ENCODE measurements at regions not wholly inside any gene's neighbourhood (a gene's known extent, or its start where the extent isn't known, plus 50 kb on each side); places are given as distances from the start of the nearest gene placed in this dataset.

GRCh38 chr3:124453189-124453588 lies 277.1 kb upstream of the UMPS start:
- no peak for DNase-seq

GRCh38 chr3:124455891-124456290 lies 274.4 kb upstream of the UMPS start:
- DNase-seq, result no peak

- DNase-seq, result peak; percentile 8
Measured at GRCh38 chr3:124456506-124456905, 273.7 kb upstream of the UMPS start.

GRCh38 chr3:124459678-124460077 lies 270.6 kb upstream of the UMPS start:
- no peak for DNase-seq

GRCh38 chr3:124461126-124461525 lies 269.1 kb upstream of the UMPS start:
- DNase-seq, result no peak

- DNase-seq, result no peak
Measured at GRCh38 chr3:124461838-124462632, 268.2 kb upstream of the UMPS start.

- DNase-seq, result no peak
Measured at GRCh38 chr3:124463234-124463633, 267.0 kb upstream of the UMPS start.

GRCh38 chr3:124467980-124468902 lies 262.0 kb upstream of the UMPS start:
- peak; percentile 71 for DNase-seq

- DNase-seq, result no peak
Measured at GRCh38 chr3:124469555-124469954, 260.7 kb upstream of the UMPS start.

GRCh38 chr3:124478830-124479229 lies 251.4 kb upstream of the UMPS start:
- DNase-seq, result no peak

GRCh38 chr3:124483915-124484470 lies 246.3 kb upstream of the UMPS start:
- DNase-seq, result no peak

- DNase-seq, result no peak
Measured at GRCh38 chr3:124486324-124486723, 243.9 kb upstream of the UMPS start.

- DNase-seq, result no peak
Measured at GRCh38 chr3:124489506-124489905, 240.7 kb upstream of the UMPS start.

- no peak for DNase-seq
Measured at GRCh38 chr3:124491098-124491497, 239.2 kb upstream of the UMPS start.

- DNase-seq, result no peak
Measured at GRCh38 chr3:124491875-124492274, 238.4 kb upstream of the UMPS start.

GRCh38 chr3:124492824-124493223 lies 237.4 kb upstream of the UMPS start:
- DNase-seq, result peak; percentile 50

GRCh38 chr3:124496061-124496460 lies 234.2 kb upstream of the UMPS start:
- DNase-seq, result no peak

- no peak for DNase-seq
Measured at GRCh38 chr3:124497487-124497886, 232.8 kb upstream of the UMPS start.

GRCh38 chr3:124498891-124499290 lies 231.4 kb upstream of the UMPS start:
- no peak for DNase-seq

GRCh38 chr3:124504332-124505059 lies 225.8 kb upstream of the UMPS start:
- no peak for DNase-seq

GRCh38 chr3:124509884-124510283 lies 220.4 kb upstream of the UMPS start:
- no peak for DNase-seq

GRCh38 chr3:124510290-124510689 lies 220.0 kb upstream of the UMPS start:
- no peak for DNase-seq
